Activated B cell treated with CpG ODN at 0.5 μM for 24 hours (primary cell): ENCODE measurements at regions not wholly inside any gene's neighbourhood (a gene's known extent, or its start where the extent isn't known, plus 50 kb on each side); places are given as distances from the start of the nearest gene placed in this dataset.

Experiments
- ATAC-seq: fragments of 200-7000 bp; cut with Tn5 transposase; one replicate; pipeline ENCODE4 v1.10.0; 2021; ENCODE audit warnings: low read depth, mild to moderate bottlenecking, moderate library complexity
- CTCF ChIA-PET: fragments of 350-600 bp; sonication (Branson Sonifier 250); formaldehyde crosslinking; loops from one replicate; lab custom pipeline; 2021; ENCODE audit warnings: antibody characterized with exemption; lab: Charles Lee
- POLR2A ChIA-PET: fragments of 350-600 bp; sonication (Branson Sonifier 250); formaldehyde crosslinking; loops from one replicate; lab custom pipeline; 2021; ENCODE audit warnings: antibody characterized with exemption; lab: Charles Lee
- DNase-seq: peaks from one replicate; pipeline ENCODE4 v3.0.0; 2022
- H3K27ac Mint-ChIP-seq: one replicate; pipeline ENCODE4 v1.8.0; 2020; ENCODE audit warnings: mixed read lengths
- H3K27me3 Mint-ChIP-seq: one replicate; pipeline ENCODE4 v1.8.0; 2021; ENCODE audit warnings: mixed read lengths
- H3K36me3 Mint-ChIP-seq: one replicate; pipeline ENCODE4 v1.8.0; 2021; ENCODE audit warnings: low read depth, mixed read lengths
- H3K4me1 Mint-ChIP-seq: one replicate; pipeline ENCODE4 v1.8.0; 2021; ENCODE audit warnings: mixed read lengths
- H3K4me3 Mint-ChIP-seq: one replicate; pipeline ENCODE4 v1.8.0; 2020; ENCODE audit warnings: mild to moderate bottlenecking, mixed read lengths
- H3K9me3 Mint-ChIP-seq: one replicate; pipeline ENCODE4 v1.8.0; 2020; ENCODE audit warnings: mixed read lengths
- intact Hi-C: fragments of 100-400 bp; cut with micrococcal nuclease; formaldehyde crosslinking; loops from one replicate; pipeline ENCODE4 v1.15.1; 2024
- TF ChIP-seq, protein P1 (sequence below): fragments of 200-600 bp; IDR thresholded peaks from one replicate; pipeline ENCODE4 v1.8.0; 2022; ENCODE audit warnings: antibody characterized with exemption, mild to moderate bottlenecking

DNA sequence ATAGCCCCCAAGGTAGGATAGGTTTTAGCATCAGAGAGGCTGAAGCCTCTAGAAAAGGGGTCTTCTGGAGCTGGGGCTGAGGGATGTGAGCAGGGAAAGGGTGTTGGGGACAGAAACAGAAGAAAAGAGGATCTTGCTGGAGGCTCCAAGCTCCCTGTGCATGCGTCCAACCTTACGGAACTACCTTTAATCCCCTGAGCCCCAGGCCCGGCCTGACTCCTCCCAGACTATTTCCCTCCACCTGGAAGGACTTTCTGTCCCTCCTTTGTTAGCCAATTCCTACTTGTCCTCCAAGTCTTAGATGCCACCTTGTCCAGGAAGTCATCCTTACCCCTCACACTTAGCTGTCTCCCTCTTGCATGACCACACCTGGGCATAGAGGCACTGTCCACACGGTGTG is 50.0 kb upstream of the VPS8 start:
- Mint-ChIP-seq H3K9me3 (no peaks in the 10 kb centered on the region), H3K4me1 (peaks cover 29% of the 10 kb centered on the region), H3K36me3 (no peaks in the 10 kb centered on the region), H3K4me3 (no peak overlapping the region), H3K27ac (no peak overlapping the region), H3K27me3 (peaks cover 1% of the 10 kb centered on the region)
- DNase-seq (no peak), ATAC-seq (no peak)
- CTCF ChIA-PET: interaction anchor here (1.3 kb wide), 1 partner anchor 201 kb away, joined by 4 read pairs; no protein-coding TSS in a partner anchor
- TF ChIP-seq, protein P1, sequence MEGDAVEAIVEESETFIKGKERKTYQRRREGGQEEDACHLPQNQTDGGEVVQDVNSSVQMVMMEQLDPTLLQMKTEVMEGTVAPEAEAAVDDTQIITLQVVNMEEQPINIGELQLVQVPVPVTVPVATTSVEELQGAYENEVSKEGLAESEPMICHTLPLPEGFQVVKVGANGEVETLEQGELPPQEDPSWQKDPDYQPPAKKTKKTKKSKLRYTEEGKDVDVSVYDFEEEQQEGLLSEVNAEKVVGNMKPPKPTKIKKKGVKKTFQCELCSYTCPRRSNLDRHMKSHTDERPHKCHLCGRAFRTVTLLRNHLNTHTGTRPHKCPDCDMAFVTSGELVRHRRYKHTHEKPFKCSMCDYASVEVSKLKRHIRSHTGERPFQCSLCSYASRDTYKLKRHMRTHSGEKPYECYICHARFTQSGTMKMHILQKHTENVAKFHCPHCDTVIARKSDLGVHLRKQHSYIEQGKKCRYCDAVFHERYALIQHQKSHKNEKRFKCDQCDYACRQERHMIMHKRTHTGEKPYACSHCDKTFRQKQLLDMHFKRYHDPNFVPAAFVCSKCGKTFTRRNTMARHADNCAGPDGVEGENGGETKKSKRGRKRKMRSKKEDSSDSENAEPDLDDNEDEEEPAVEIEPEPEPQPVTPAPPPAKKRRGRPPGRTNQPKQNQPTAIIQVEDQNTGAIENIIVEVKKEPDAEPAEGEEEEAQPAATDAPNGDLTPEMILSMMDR: no peak
- POLR2A ChIA-PET: no interaction called here
- intact Hi-C loops: loop anchor here (10.0 kb wide), 1 partner anchor 87 kb away; no protein-coding TSS in a partner anchor
